ENCODE measurements at regions not wholly inside any gene's neighbourhood (a gene's known extent, or its start where the extent isn't known, plus 50 kb on each side); places are given as distances from the start of the nearest gene placed in this dataset.

DNA sequence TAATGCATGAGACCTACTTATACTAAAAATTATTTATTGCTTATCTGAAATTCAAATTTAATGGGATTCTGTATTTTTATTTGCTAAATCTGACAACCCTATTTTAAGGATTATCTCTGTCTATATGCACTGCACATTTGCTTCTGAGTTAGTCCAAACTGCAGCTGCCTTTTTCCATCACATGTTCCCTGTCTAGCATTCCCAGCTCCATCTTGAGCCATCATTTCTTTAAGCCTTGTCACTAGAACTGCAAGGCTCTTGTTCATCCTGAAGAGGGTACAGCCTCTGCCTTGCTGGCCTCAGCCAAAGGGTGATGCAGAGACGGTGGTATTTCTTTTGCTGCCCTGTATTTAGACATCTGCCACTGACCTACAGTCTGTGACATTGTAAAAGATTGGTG is 125.8 kb upstream of the STT3B start:
- TF ChIP-seq, protein P1, sequence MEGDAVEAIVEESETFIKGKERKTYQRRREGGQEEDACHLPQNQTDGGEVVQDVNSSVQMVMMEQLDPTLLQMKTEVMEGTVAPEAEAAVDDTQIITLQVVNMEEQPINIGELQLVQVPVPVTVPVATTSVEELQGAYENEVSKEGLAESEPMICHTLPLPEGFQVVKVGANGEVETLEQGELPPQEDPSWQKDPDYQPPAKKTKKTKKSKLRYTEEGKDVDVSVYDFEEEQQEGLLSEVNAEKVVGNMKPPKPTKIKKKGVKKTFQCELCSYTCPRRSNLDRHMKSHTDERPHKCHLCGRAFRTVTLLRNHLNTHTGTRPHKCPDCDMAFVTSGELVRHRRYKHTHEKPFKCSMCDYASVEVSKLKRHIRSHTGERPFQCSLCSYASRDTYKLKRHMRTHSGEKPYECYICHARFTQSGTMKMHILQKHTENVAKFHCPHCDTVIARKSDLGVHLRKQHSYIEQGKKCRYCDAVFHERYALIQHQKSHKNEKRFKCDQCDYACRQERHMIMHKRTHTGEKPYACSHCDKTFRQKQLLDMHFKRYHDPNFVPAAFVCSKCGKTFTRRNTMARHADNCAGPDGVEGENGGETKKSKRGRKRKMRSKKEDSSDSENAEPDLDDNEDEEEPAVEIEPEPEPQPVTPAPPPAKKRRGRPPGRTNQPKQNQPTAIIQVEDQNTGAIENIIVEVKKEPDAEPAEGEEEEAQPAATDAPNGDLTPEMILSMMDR (IDR thresholded peaks at IDR 0.05) = no peak
- TF ChIP-seq EZH2phosphoT487 (IDR thresholded peaks at IDR 0.05) (no peak), EZH2 (IDR thresholded peaks at IDR 0.05) (no peak)

Data from neural progenitor cell (in vitro differentiated cells).